Fibroblast of lung (primary cell): ENCODE measurements at regions not wholly inside any gene's neighbourhood (a gene's known extent, or its start where the extent isn't known, plus 50 kb on each side); places are given as distances from the start of the nearest gene placed in this dataset.

Experiments used
- DNase-seq, 2 donors: peaks; one replicate each; pipeline versions ENCODE4 v3.0.0 to v3.0.0-alpha.2; 2010; ENCODE audit warnings: low read depth in 2 of 2
- H2AFZ ChIP-seq: 2 replicates; pipeline ENCODE4 v1.5.1; 2012; ENCODE audit warnings: low read length, control low read depth, inconsistent platforms
- H3K27ac ChIP-seq: 2 replicates; pipeline ENCODE4 v1.5.1; 2011; ENCODE audit warnings: low read length, control low read depth; ENCODE audit not compliant: insufficient read depth
- H3K27me3 ChIP-seq: 2 replicates; pipeline ENCODE4 v1.5.1; 2011; ENCODE audit warnings: mild to moderate bottlenecking, low read length; ENCODE audit not compliant: control insufficient read depth, insufficient read depth
- H3K36me3 ChIP-seq: 2 replicates; pipeline ENCODE4 v1.5.1; 2011; ENCODE audit warnings: low read length; ENCODE audit not compliant: control insufficient read depth, insufficient read depth
- H3K4me1 ChIP-seq: 2 replicates; pipeline ENCODE4 v1.5.1; 2011; ENCODE audit warnings: low read length; ENCODE audit not compliant: control insufficient read depth, insufficient read depth; ENCODE audit errors: extremely low read depth
- H3K4me2 ChIP-seq: 2 replicates; pipeline ENCODE4 v1.5.1; 2011; ENCODE audit warnings: low read length, control low read depth; ENCODE audit not compliant: insufficient read depth; ENCODE audit errors: extremely low read depth
- H3K4me3 ChIP-seq, 4 experiments: fragments of 200-600 bp in 1 of 4; sonication (generic) in 1 of 4; replicated peaks in 1 of 4; 2 replicates each; pipeline ENCODE4 v1.5.1; 2011 to 2016; ENCODE audit warnings: low read length in 4 of 4, low read depth in 3 of 4, mild to moderate bottlenecking in 3 of 4, control low read depth in 2 of 4, inconsistent platforms in 1 of 4, mixed read lengths in 1 of 4; ENCODE audit not compliant: insufficient read depth in 1 of 4; ENCODE audit errors: control extremely low read depth in 1 of 4
- H3K79me2 ChIP-seq: 2 replicates; pipeline ENCODE4 v1.5.1; 2012; ENCODE audit warnings: mild to moderate bottlenecking, low read length, inconsistent platforms; ENCODE audit not compliant: control insufficient read depth, insufficient read depth
- H3K9ac ChIP-seq: 2 replicates; pipeline ENCODE4 v1.5.1; 2011; ENCODE audit warnings: mild to moderate bottlenecking, low read length, control low read depth; ENCODE audit not compliant: insufficient read depth
- H3K9me3 ChIP-seq: 2 replicates; pipeline ENCODE4 v1.5.1; 2012; ENCODE audit warnings: low read depth, low read length; ENCODE audit not compliant: control insufficient read depth, insufficient read depth
- H4K20me1 ChIP-seq: 2 replicates; pipeline ENCODE4 v1.5.1; 2011; ENCODE audit warnings: low read length; ENCODE audit not compliant: control insufficient read depth, insufficient read depth; ENCODE audit errors: extremely low read depth
- CTCF ChIP-seq, 2 donors: IDR thresholded peaks in 1 of 2; conservative IDR thresholded peaks in 1 of 2; 1 replicate in 1 of 2; 2 replicates in 1 of 2; pipeline ENCODE4 v1.5.1; 2011 to 2012; ENCODE audit warnings: low read length in 2 of 2, control low read depth in 1 of 2, inconsistent platforms in 1 of 2, low read depth in 1 of 2, mild to moderate bottlenecking in 1 of 2
- EZH2 ChIP-seq: IDR thresholded peaks from 2 replicates; pipeline ENCODE4 v1.5.1; 2012; ENCODE audit warnings: low read length, control low read depth, mild to moderate bottlenecking; ENCODE audit errors: missing control alignments

DNA sequence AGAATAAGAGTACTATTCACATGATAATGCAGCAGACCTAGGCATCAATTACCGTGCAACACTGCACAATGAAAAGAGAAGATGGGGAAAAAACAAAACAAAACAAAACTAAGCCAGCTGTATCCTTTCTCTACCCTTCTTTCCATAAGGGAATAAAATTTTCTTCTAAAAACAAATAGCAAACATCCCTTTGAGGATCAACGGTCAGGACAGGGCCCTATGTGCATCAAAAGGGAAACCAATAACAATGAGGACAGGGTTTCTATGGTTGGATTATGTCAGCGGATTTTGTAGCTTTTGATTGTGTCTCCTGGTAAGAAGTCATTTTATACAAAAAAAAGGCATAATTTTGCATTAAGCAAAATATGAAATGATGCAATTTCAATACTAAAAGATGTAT is 350.3 kb downstream of the SLC6A15 start:
- H3K36me3 ChIP-seq, result no peaks in the 10 kb centered on the region
- no peak overlapping the region for H3K27ac ChIP-seq
- TF ChIP-seq CTCF (conservative IDR thresholded peaks at IDR 0.05 in 1 of 2, IDR thresholded peaks at IDR 0.05 in 1 of 2; ENCODE audit: low read depth in 1 of 2, low read length in 2 of 2) (no peak), EZH2 (no peak)
- H3K4me3 ChIP-seq, result no peak overlapping the region
- no peak overlapping the region for H2AFZ ChIP-seq
- no peaks in the 10 kb centered on the region for H3K4me1 ChIP-seq
- no peaks in the 10 kb centered on the region for H3K9me3 ChIP-seq
- H4K20me1 ChIP-seq, result no peaks in the 10 kb centered on the region
- no peak for DNase-seq
- H3K27me3 ChIP-seq, result no peaks in the 10 kb centered on the region
- no peak overlapping the region for H3K4me2 ChIP-seq
- no peaks in the 10 kb centered on the region for H3K79me2 ChIP-seq
- no peak overlapping the region for H3K9ac ChIP-seq

GRCh38 chr12:84561351-84561750 is 351.2 kb downstream of the SLC6A15 start:
- Histone ChIP-seq H3K4me2 (no peak overlapping the region), H3K9me3 (no peaks in the 10 kb centered on the region), H3K79me2 (no peaks in the 10 kb centered on the region), H3K27ac (no peak overlapping the region), H2AFZ (no peak overlapping the region), H3K9ac (no peak overlapping the region), H3K4me1 (no peaks in the 10 kb centered on the region), H4K20me1 (no peaks in the 10 kb centered on the region), H3K27me3 (no peaks in the 10 kb centered on the region), H3K36me3 (no peaks in the 10 kb centered on the region), H3K4me3 (no peak overlapping the region)
- peak in 1 of 2 donors; percentile 64 for DNase-seq
- no peak for TF ChIP-seq CTCF (conservative IDR thresholded peaks at IDR 0.05 in 1 of 2, IDR thresholded peaks at IDR 0.05 in 1 of 2; ENCODE audit: low read depth in 1 of 2, low read length in 2 of 2)
- no peak for TF ChIP-seq EZH2

- no peaks in the 10 kb centered on the region for H4K20me1 ChIP-seq
- no peaks in the 10 kb centered on the region for H3K9me3 ChIP-seq
- no peaks in the 10 kb centered on the region for H3K36me3 ChIP-seq
- H3K27ac ChIP-seq, result no peak overlapping the region
- H2AFZ ChIP-seq, result no peak overlapping the region
- H3K4me2 ChIP-seq, result no peak overlapping the region
- no peak for DNase-seq
- no peak overlapping the region for H3K4me3 ChIP-seq
- no peak for TF ChIP-seq EZH2
- no peak for TF ChIP-seq CTCF (conservative IDR thresholded peaks at IDR 0.05 in 1 of 2, IDR thresholded peaks at IDR 0.05 in 1 of 2; ENCODE audit: low read depth in 1 of 2, low read length in 2 of 2)
- no peaks in the 10 kb centered on the region for H3K79me2 ChIP-seq
- H3K9ac ChIP-seq, result no peak overlapping the region
- no peaks in the 10 kb centered on the region for H3K4me1 ChIP-seq
- H3K27me3 ChIP-seq, result no peaks in the 10 kb centered on the region
These were observed 358.3 kb downstream of the SLC6A15 start for GRCh38 chr12:84554199-84554723.
